SK-N-MC (cell line): ENCODE measurements at regions not wholly inside any gene's neighbourhood (a gene's known extent, or its start where the extent isn't known, plus 50 kb on each side); places are given as distances from the start of the nearest gene placed in this dataset.

Experiments
- DNase-seq: peaks from one replicate; pipeline ENCODE4 v3.0.0-alpha.2; 2011; ENCODE audit warnings: low read depth, low spot score
- H3K27ac ChIP-seq: fragments of 200-600 bp; sonication (generic); 2 replicates; pipeline ENCODE4 v1.5.1; 2016; ENCODE audit warnings: mixed run types
- H3K36me3 ChIP-seq: fragments of 200-600 bp; sonication (generic); 2 replicates; pipeline ENCODE4 v1.6.1; 2017; ENCODE audit warnings: antibody characterized with exemption, low read length, mixed read lengths; ENCODE audit not compliant: insufficient read depth
- H3K4me3 ChIP-seq: fragments of 200-600 bp; sonication (generic); 2 replicates; pipeline ENCODE4 v1.5.1; 2016
- H3K9ac ChIP-seq: fragments of 200-600 bp; sonication (generic); 2 replicates; pipeline ENCODE4 v1.8.0; 2017; ENCODE audit warnings: mixed run types, mixed read lengths; ENCODE audit not compliant: insufficient read length
- H3K9me3 ChIP-seq: fragments of 200-600 bp; sonication (generic); 2 replicates; pipeline ENCODE4 v1.6.1; 2017; ENCODE audit warnings: low read depth, mild to moderate bottlenecking, antibody characterized with exemption, low read length, moderate library complexity, mixed read lengths
- EZH2 ChIP-seq: fragments of 200-600 bp; sonication (generic); IDR thresholded peaks from one replicate; pipeline ENCODE4 v1.6.1; 2017; ENCODE audit warnings: antibody characterized with exemption
- FOXP2 ChIP-seq: optimal IDR thresholded peaks from 2 replicates; pipeline ENCODE3; 2011; ENCODE audit warnings: mild to moderate bottlenecking, moderate library complexity; ENCODE audit not compliant: insufficient read depth; ENCODE audit errors: extremely low read length, control extremely low read depth
- POLR2AphosphoS5 ChIP-seq: IDR thresholded peaks from 2 replicates; pipeline ENCODE4 v1.6.1; 2012; ENCODE audit warnings: mild to moderate bottlenecking, low read depth, low read length, borderline replicate concordance

DNA sequence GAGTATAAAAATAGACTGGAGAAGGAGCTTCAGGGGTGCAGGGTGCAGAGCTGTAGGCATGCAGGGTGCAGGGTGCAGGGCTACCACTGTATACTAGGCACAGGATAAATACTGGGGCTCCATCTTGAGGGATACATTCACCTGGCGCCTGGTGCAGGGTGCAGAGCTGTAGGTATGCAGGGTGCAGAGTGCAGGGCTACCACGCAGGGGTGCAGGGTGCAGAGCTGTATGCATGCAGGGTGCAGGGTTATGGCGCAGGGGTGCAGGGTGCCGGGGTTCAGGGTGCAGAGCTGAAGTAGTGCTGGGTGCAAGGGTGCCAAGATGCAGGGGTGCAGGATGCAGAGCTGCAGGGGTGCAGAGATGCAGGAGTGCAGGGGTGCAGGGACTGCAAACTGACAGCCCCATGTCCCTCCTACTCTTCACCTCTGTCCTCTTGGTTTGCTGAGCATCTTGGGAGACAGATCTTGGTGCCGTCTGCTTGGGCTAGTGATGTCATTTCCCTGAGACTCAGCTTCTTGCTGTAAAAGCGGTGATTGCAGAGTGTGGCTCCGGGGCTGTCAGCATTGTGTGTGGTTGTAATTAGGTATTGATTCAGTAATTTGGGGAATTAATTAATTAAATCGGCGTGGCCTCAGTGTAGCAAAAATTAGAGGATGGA, 91.2 kb downstream of the ADRA2C start:
- no peak for DNase-seq
- Histone ChIP-seq H3K27ac (no peak overlapping the region), H3K4me3 (no peak overlapping the region), H3K9me3 (no peaks in the 10 kb centered on the region), H3K9ac (no peak overlapping the region), H3K36me3 (no peaks in the 10 kb centered on the region)
- TF ChIP-seq POLR2AphosphoS5 (no peak), FOXP2 (no peak), EZH2 (no peak)

DNA sequence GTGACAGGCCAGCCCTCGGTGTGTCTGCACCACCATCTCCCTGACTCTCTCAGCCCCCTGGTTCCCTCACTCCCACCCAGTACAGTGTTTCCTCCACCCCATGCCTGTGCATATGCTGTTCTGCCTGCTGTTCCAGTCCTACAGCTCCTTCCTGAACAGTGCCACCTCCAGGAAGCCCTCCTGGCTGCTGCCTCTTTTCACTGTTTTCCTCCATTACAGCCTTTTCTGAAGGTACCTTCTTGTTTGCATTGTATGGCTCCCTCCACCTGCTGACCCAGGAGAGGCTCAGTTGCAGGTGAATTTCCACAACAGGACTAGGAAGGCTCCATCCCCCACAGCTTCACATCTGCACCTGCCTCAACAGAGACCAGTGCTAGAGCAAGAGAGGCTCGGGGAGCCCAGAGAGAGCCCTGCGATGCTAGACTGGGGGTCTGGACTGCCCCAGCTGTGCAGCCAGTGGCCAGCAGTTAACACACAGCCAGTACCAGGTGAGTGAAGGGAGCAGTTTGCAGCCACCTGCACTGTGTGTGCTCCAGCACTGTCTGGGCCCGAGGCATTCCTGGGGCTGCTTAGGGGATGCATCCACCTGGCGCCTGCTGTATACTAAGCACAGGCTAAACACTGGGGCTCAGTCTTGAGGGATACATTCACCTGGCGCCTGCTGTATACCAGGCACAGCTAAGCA, 92.0 kb downstream of the ADRA2C start:
- Histone ChIP-seq H3K9me3 (no peaks in the 10 kb centered on the region), H3K9ac (no peak overlapping the region), H3K4me3 (no peak overlapping the region), H3K27ac (no peak overlapping the region), H3K36me3 (no peaks in the 10 kb centered on the region)
- no peak for DNase-seq
- TF ChIP-seq POLR2AphosphoS5: no peak
- TF ChIP-seq FOXP2: no peak
- TF ChIP-seq EZH2: no peak

DNA sequence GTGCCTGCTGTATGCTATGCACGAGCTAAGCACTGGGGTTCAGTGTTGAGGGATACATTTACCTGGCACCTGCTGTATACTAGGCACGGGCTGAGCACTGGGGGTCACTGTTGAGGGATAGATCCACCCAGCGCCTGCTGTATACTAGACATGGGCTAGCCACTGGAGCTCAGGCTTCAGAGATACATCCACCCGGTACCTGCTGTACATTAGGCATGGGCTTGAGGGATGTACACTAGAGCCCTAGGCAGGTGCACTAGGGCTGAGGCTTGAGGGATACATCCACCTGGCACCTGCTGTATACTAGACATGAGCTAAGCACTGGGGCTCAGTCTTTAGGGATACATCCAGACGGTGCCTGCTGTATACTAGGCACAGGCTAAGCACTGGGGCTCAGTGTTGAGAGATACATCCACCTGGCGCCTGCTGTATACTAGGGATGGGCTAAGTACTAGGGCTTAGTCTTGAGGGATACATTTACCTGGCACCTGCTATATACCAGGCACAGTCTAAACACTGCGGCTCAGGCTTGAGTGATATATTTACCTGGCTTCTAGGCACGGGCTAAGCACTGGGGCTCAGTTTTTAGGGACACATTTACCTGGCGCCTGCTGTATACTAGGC, 92.7 kb downstream of the ADRA2C start:
- TF ChIP-seq POLR2AphosphoS5 (no peak), EZH2 (no peak)
- Histone ChIP-seq H3K9ac (no peak overlapping the region), H3K27ac (no peak overlapping the region), H3K36me3 (no peaks in the 10 kb centered on the region), H3K4me3 (no peak overlapping the region), H3K9me3 (no peaks in the 10 kb centered on the region)
- no peak for DNase-seq

DNA sequence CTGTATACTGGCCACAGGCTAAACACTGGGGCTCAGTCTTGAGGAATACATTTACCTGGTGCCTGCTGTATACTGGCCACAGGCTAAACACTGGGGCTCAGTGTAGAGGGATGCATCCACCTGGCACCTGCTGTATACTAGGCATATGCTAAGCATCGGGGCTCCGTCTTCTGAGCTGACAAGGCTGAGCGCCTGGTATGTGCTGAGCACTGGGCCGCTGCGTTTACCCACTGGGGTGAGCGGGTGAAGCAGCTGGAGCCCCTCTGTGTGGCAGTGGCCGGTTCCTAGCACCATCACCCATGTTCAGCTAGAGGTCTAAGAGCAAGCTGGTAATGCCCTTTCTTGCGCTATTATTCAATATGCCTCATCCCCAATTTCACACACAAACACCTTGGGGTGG, 93.4 kb downstream of the ADRA2C start:
- no peak overlapping the region for H3K9ac ChIP-seq
- H3K4me3 ChIP-seq: no peak overlapping the region
- H3K36me3 ChIP-seq: no peaks in the 10 kb centered on the region
- no peaks in the 10 kb centered on the region for H3K9me3 ChIP-seq
- TF ChIP-seq POLR2AphosphoS5 (no peak), FOXP2 (no peak), EZH2 (no peak)
- no peak for DNase-seq
- no peak overlapping the region for H3K27ac ChIP-seq

DNA sequence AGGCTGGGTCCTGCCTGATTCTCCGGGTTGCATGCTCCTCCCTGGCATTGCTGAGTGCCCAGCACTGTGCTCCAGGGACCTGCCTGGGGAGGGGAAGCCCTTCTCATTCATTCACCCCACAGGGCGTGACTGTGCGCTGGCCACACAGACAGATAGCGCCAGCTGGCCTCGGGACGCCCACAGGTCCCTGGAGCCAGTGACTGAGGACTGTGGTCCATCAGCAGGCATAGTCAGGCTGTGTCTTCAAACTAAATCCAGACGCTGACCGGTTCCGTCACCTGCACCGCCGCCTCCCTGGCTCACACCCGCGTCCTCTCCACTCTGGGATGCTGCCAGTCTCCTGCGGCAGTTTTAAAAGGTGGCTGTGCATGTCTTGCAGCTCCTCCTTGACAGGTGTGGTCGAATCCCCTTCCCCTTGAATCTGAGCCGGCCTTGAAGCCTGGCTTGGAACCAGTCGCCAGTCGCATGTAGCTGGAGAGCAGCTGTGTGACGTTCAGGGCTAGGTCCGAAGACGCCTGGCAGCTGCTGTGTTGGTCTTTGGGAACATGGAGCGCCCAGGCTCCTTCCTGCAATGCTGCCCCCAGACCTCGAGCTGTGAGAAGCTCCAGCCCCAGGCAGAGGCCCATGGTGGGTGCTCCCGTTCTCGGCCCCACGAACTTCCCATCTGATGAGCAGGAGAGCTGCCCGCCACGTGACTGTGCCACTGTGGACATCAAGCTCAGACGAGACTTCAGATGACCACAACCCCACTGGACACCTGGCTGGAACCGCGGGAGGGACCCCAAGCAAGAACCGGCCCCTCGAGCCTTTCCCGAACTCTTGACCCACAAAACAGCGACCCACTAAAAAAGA, 94.1 kb downstream of the ADRA2C start:
- H3K27ac ChIP-seq: no peak overlapping the region
- H3K36me3 ChIP-seq: no peaks in the 10 kb centered on the region
- TF ChIP-seq FOXP2 (no peak), POLR2AphosphoS5 (no peak), EZH2 (no peak)
- no peaks in the 10 kb centered on the region for H3K9me3 ChIP-seq
- no peak overlapping the region for H3K9ac ChIP-seq
- no peak for DNase-seq
- H3K4me3 ChIP-seq: no peak overlapping the region

DNA sequence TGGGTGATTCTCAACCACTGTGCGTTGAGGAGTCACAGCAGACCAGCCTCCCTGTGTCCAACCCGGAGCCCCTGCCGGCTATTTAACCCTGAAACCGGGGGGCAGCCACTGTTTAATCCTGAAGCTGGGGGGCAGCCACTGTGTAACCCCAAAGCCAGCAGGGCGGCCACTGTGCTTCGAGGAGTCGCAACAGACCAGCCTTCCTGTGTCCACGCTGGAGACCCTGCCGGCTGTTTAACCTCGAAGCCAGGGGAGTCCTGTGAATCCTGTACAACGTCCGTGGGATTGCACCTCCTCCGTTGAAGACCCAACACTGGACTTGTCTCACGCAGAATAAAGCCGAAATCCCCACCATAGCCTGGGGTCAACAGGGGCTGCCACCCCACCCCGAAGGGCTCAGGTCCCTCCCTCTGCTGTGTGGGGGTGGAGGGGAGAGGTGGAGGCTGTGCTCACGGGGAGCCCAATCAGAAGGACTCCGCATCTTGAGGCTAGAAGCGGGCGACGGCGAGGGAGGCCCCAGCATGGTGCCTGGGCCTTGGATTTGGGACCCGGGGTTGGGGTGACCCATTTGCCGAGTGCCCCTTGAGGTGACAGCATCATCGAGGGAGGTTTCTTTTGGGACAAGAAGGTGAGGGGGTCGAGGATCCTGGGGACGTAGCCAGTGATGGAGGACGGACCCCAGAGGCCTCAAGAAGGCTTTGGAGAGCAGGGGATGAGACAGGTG, 94.9 kb downstream of the ADRA2C start:
- Histone ChIP-seq H3K9me3 (no peaks in the 10 kb centered on the region), H3K36me3 (no peaks in the 10 kb centered on the region), H3K27ac (no peak overlapping the region), H3K9ac (no peak overlapping the region), H3K4me3 (no peak overlapping the region)
- no peak for TF ChIP-seq EZH2
- no peak for TF ChIP-seq POLR2AphosphoS5
- no peak for TF ChIP-seq FOXP2
- DNase-seq: no peak

DNA sequence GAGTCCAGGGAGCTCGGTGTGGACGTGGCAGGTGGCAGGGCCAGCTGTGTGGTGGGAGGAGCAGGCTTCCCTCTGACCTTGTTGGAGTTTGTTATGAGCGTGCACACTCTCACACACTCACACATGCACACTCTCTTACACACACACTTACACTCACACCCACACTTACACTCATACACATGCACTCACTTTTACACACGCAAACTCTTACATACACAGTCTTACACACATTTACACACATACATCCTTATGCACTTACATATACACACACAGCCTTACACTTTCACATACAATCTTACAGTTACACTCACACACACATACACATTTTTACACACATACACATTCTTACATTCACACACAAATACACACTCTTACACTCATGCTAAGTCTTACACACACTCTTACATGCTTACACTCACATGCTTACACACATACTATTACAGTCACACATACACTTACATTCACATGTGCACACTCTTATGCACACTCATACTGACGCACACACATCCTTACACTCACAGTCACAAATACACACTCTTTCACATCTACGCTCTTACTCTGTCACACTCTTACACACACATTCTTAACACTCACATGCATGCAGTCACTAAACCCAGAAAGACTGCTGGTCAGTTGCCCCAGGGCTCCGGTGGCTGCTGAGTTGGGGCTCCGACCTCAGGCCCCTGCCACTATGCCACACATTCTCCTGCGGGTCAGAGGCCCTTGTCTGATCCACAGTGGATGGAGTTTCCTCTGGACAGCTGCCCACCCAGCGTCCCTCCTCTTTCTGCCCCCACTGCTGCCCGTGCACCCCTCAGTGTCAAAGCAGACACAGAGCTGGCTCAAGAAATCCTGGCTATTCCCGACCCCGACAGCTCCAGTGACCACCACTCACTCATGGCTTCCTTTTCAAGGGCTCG, 95.8 kb downstream of the ADRA2C start:
- Histone ChIP-seq H3K36me3 (no peaks in the 10 kb centered on the region), H3K27ac (no peak overlapping the region), H3K9me3 (no peaks in the 10 kb centered on the region), H3K9ac (no peak overlapping the region), H3K4me3 (no peak overlapping the region)
- TF ChIP-seq EZH2 (no peak), FOXP2 (no peak), POLR2AphosphoS5 (no peak)
- DNase-seq: no peak
